Stimulated activated naive CD4-positive, alpha-beta T cell treated with Interleukin-2 at 50 U/mL for 16 hours (primary cell): ENCODE measurements at regions not wholly inside any gene's neighbourhood (a gene's known extent, or its start where the extent isn't known, plus 50 kb on each side); places are given as distances from the start of the nearest gene placed in this dataset.

Experiments
- DNase-seq: peaks from one replicate; lab custom pipeline; 2025; lab: John Stamatoyannopoulos, UW

GRCh38 chr12:111174961-111175345 is 193.9 kb downstream of the PHETA1 start:
- no peak for DNase-seq

- DNase-seq: no peak
These were observed 194.5 kb downstream of the PHETA1 start for GRCh38 chr12:111174251-111174960.

- DNase-seq: no peak
These were observed 195.1 kb downstream of the PHETA1 start for GRCh38 chr12:111173836-111174235.

- DNase-seq: no peak
These were observed 195.5 kb downstream of the PHETA1 start for GRCh38 chr12:111173391-111173790.

- no peak for DNase-seq
These were observed 196.1 kb downstream of the PHETA1 start for GRCh38 chr12:111172786-111173185.

DNA sequence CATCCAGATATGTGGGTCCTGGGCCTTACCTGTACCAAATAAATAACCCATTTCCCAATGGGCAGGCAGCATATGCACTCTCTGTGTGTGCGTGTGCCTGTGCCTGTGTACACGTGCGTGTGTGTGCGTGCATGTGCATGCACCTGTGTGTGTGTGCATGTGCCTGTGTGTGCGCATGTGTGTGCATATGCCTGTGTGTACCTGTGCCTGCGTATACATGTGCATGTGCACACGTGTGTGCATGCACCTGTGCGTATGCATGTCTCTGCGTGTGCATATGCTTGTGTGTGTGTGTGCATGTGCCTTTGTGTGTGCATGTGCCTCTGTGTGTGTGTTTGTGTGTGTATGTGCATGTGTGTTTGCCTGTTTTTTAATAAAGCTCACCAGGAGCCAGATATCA is 197.1 kb downstream of the PHETA1 start:
- DNase-seq: no peak

DNA sequence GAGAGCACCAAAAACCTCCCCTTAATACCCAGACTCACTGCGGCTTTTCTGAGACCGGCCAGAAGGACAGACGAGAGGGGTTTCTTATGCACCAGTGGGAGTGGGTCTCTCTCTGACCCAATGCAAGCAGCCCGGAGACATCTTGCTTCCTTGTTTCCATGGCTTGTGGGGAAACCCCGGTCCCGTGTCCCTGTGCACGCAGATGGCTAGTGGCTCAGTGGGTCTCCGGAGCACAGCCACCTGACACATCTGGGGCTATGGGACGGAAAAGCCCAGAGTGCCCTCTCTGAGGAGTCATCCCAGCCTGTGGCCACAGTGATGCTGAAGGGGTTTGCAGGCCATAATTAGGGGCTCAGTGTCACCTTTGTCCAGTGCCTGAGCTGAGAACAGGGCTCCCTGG is 197.6 kb downstream of the PHETA1 start:
- no peak for DNase-seq

DNA sequence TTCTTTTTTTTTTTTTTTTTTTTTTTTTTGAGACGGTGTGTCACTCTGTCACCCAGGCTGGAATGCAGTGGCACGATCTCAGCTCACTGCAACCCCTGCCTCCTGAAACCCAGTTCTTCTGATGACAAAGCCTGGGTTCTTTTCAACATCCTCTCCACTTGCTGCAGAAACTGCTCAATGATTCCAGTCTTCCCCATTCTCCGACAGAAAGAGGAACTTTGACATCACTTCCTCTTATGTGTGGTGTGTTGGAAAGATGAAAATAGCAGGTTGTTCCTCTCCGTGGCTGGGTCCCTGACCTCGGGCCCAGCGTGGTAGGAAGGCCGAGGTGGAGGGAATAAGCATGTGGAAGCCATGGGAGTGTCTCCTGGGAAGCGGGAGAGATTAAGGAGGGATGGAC is 198.4 kb downstream of the PHETA1 start:
- DNase-seq: no peak

- no peak for DNase-seq
These were observed 199.4 kb downstream of the PHETA1 start for GRCh38 chr12:111169456-111169855.

DNA sequence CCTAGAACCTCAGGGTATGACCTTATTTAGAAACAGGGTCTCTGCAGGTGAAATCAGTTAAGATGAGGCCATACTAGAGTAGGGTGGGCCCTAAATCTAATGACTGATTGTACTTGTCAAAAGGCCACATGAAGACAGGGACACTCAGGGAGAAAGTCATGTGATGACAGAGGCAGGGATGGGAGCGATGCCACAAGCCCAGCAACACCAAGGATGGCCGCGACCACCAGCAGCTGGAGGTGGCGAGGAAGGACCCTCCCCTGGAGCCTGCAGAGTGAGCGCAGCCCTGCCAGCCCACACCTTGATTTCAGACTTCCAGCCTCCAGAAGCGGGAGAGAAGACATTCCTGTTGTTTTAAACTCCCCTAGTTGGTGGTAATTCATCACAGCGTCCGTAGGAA is 199.9 kb downstream of the PHETA1 start:
- DNase-seq: no peak

DNA sequence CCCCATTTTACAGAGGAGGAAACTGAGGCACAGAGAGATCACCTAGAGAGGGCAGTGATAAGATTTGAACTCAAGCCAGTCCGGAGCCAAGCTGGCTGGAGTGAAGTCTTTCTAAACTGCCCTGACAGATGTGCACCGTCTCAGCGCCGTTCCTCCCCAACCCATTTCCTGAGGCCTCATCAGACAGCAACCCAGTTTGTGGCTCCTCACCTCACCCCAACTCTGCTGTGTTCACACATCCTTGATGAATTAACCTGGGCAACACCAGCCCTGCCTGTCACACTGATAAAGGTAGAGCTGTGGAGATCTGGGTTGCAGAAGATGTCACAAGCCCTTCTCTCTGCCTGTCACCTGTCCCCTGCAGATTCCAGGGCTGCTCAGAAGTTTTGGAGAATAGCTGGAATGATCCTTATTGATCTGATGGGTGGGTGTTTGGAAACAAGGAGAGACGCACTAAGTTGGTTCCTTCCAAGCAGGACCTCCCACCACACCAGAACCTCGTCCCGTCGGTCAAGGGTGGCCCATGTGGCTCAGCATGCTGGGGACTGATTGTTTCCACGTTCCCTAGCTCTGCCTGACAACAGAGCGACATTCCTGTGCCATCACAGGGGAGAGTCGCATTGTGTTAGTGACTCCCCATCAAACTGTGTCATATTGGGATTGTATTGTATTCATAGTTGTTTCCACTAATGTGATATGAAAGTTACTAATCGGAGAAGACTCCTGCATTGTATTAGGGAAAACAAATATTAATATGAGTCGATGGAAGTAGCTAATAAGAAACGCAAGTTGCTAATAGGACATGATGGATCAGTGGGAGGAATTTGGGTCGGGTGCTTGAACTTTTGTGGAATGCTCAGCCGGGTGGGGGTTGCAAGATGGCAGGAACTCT is 200.6 kb downstream of the PHETA1 start:
- no peak for DNase-seq

GRCh38 chr12:111166779-111167540 is 201.9 kb downstream of the PHETA1 start:
- no peak for DNase-seq

DNA sequence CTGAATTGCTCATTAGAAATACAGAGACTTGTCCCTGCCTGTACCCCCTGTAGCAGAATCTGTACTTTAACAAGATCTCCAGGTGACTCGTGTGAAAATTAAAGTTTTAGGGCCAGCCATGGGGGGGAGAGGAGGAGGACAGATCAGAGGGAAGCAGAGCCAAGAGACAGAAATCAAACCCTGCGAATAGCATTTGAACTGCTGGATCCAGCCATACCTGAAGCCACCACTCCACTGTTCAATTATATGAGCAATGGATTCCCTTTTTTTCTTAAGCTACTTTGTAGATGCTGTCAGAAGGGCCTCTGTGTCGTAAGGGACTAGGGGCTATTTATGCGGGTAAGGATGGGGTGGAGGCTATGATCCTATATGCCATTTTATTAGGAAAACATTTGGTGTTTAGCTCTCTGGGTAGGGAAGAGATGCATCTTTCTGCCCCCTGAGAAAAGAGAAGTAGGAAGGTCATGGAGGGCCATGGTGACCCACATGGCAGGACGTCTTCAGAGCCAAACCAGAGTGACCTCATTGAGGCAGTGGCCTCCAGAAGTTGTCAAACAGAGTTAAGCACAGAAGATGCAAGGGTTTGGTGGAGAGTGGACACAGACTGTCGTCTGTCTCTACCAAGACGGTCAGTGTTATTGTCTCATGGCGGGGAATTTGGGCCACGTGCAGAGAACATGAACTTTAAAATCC is 203.9 kb downstream of the PHETA1 start:
- DNase-seq: no peak

DNA sequence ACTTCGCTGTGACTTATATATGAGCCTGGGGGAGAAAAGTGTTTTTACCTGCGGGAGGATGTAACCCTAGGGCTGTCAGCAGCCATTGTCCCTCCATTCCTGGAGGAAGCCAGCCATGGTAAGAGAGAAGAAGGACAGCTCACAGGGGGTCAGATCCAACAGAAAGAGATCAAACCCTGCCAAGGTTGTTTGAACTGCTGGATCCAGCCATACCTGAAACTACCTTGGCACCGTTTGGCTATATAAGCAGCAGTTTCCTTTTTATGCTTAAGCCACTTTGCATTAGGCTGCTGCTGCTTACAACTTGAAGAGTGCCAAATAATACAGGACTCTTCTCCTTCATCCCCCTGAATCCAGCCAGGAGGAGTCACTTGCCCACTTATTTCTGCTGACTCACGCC is 205.5 kb downstream of the PHETA1 start:
- no peak for DNase-seq

- DNase-seq: no peak
These were observed 207.0 kb downstream of the PHETA1 start for GRCh38 chr12:111161898-111162297.

GRCh38 chr12:111160350-111161241 is 208.3 kb downstream of the PHETA1 start:
- no peak for DNase-seq

DNA sequence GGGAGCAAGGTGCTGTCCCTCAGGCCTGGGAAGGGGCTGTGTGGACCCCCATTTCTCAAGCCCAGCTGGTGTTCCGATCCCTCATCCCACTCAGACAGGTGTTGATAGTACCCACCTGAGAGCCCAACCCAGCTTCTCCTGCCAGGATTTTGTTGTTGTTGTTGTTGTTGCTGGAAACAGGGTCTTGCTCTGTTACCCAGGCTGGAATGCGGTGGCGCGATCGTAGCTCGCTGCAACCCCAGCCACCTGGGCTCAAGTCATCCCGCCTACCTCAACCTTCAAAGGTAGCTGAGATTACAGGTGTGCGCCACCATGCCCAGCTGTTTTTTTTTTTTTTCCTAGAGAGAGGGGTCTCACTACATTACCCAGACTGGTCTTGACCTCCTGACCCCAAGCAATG is 209.9 kb downstream of the PHETA1 start:
- DNase-seq: no peak

GRCh38 chr12:111157486-111157885 is 211.4 kb downstream of the PHETA1 start:
- no peak for DNase-seq

DNA sequence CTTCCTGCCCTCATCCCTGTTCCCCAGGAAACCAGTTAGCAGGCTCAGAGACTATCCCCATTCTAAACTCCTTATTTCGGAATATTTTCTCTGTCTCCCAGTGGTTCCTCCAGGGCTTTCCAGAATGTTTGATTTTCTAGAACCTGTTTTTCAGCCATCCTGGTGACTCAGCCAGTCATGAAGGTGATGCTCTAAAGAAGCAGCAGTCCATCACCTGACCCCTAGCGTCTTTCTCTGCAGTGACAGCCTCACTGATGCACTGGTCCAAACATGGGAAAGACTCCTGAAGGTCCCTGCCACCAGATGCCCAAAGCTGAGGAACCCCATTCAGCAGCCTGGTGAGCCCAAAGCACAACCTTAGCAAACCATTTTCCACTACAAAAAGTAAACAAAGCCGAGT is 212.6 kb downstream of the PHETA1 start:
- no peak for DNase-seq

- DNase-seq: no peak
These were observed 213.4 kb downstream of the PHETA1 start for GRCh38 chr12:111155521-111155920.

DNA sequence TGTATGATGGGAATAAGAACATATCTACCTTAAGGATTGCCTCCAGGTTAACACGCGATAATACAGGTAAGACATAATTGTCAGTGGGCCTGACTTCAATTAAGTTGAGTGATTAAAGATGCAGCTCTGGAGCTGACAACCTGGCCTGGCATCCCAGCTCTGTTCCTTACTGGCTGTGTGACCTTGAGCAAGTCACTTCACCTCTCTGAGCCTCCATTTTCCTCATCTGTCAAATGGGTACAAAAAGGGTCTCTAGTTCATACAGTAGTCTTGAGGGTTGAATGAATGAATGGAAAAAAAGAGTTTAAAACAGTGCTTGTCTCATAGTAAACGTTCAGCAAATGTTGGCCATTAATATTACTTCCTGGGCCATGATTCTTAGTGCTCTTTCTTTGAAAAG is 213.9 kb downstream of the PHETA1 start:
- DNase-seq: no peak
